Activated T-cell treated with anti-CD3 and anti-CD28 coated beads, Interleukin-2, amount 50 U/mL, for 72 hours (primary cell): ENCODE measurements at regions not wholly inside any gene's neighbourhood (a gene's known extent, or its start where the extent isn't known, plus 50 kb on each side); places are given as distances from the start of the nearest gene placed in this dataset.

ENCODE experiments used
- ATAC-seq, 2 donors: fragments of 150-1000 bp; cut with Tn5 transposase; replicated peaks in 1 of 2; 2 replicates each; pipeline ENCODE4 v1.10.0; 2021; ENCODE audit warnings: moderate library complexity in 2 of 2, mild to moderate bottlenecking in 1 of 2
- DNase-seq, 2 donors: peaks; one replicate each; pipeline ENCODE4 v3.0.0; 2021 to 2022; ENCODE audit warnings: mixed read lengths in 1 of 2
- H3K27ac Mint-ChIP-seq: one replicate; pipeline ENCODE4 v1.8.0; 2022; ENCODE audit warnings: mild to moderate bottlenecking, moderate library complexity, mixed read lengths
- H3K27me3 Mint-ChIP-seq: one replicate; pipeline ENCODE4 v1.8.0; 2022; ENCODE audit warnings: low read depth, mixed read lengths
- H3K36me3 Mint-ChIP-seq, 2 donors: one replicate each; pipeline ENCODE4 v1.8.0; 2022; ENCODE audit warnings: mixed read lengths in 2 of 2, mild to moderate bottlenecking in 1 of 2; ENCODE audit not compliant: insufficient read depth in 2 of 2
- H3K4me1 Mint-ChIP-seq: one replicate; pipeline ENCODE4 v1.8.0; 2022; ENCODE audit warnings: low read depth, mixed read lengths
- H3K4me3 Mint-ChIP-seq, 2 donors: one replicate each; pipeline ENCODE4 v1.8.0; 2022; ENCODE audit warnings: mild to moderate bottlenecking in 2 of 2, mixed read lengths in 2 of 2, moderate library complexity in 2 of 2
- H3K9me3 Mint-ChIP-seq, 2 donors: one replicate each; pipeline ENCODE4 v1.8.0; 2022; ENCODE audit warnings: mixed read lengths in 2 of 2

DNA sequence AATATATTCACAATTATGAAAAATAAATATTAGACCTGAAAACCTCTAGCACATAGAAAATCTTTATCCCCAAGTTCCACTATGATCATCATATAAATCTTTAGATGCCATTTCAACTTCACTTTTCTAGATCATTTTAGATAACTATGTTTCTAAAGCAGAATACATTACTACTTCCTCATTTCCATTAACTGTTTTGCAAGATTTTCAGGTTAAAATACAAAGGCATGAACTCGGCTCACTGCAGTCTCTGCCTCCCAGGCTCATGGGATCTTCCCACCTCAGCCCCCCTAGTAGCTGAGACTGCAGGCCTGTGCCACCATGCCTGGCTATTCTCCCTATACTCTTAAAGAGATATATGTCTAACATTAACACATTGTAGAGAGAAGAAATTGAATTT, 1365.9 kb upstream of the AGA start:
- H3K27me3 Mint-ChIP-seq = no peaks in the 10 kb centered on the region
- H3K27ac Mint-ChIP-seq = no peak overlapping the region
- no peak for ATAC-seq
- no peaks in the 10 kb centered on the region for H3K4me1 Mint-ChIP-seq
- DNase-seq = no peak
- H3K4me3 Mint-ChIP-seq = no peak overlapping the region
- H3K9me3 Mint-ChIP-seq = no peaks in the 10 kb centered on the region
- H3K36me3 Mint-ChIP-seq = no peaks in the 10 kb centered on the region

DNA sequence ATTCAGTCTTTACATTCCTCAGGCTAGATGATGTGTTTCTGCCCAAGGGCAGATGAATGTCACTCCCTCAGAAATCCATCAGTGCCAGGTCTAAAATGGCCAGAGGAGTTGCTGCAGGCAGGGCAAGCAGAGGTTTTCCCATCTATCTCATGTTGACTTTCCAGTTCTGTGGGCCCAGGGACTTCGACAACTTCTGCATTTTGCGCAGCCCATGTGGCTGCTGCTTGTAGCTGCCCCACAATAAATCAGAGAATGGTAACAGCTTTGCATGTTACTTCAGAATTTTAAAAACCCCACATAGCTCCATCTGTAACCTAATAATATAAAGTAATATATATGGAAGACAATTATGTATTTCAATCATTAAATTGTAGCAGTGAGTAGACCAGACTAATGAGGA, 1367.7 kb upstream of the AGA start:
- ATAC-seq = no peak
- Mint-ChIP-seq H3K36me3 (no peaks in the 10 kb centered on the region), H3K27me3 (no peaks in the 10 kb centered on the region), H3K4me3 (no peak overlapping the region), H3K9me3 (no peaks in the 10 kb centered on the region), H3K27ac (no peak overlapping the region), H3K4me1 (no peaks in the 10 kb centered on the region)
- no peak for DNase-seq

DNA sequence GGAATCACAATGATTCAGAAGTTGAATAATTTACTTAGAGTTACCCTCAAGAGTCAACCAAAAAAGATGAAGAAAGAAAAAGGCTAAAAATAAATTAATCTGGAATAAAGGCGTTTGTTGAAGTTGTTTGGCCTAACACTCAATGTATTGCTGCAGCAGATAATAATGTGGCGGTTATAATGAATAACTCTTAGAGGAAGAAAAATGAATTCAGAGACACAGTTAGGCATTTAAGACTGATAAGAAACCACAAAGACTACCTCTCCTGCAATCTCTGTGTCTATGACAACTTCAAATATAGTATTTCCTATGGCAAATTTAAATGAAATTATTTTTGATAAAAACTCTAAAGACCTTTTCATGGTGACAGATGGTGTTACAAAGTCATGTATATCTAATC, 1369.1 kb upstream of the AGA start:
- Mint-ChIP-seq H3K4me3 (no peak overlapping the region), H3K9me3 (peaks cover 3% of the 10 kb centered on the region in 2 donors), H3K27me3 (no peaks in the 10 kb centered on the region), H3K36me3 (no peaks in the 10 kb centered on the region), H3K4me1 (no peaks in the 10 kb centered on the region), H3K27ac (no peak overlapping the region)
- DNase-seq (no peak), ATAC-seq (no peak)

DNA sequence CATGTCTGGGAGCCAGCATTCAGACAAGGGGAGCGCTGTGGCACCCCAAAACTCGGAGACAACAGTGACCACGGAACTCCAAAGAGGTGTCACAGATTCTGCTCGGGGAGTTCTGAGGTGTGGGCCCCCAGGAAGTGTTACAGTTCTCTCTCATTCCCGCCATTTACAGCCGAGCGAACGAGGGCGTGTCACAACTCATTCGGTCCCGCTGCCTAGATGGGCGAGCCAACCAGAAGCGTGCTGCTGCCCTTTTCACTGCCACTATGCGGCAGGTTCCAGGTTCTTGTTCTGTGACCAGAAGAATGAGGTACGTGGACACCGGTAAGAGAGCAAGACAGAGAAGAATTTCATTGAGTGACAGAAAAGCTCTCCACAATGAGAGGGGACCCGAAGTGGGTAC, 1370.6 kb upstream of the AGA start:
- Mint-ChIP-seq H3K27me3 (no peaks in the 10 kb centered on the region), H3K36me3 (no peaks in the 10 kb centered on the region), H3K4me3 (no peak overlapping the region), H3K27ac (no peak overlapping the region), H3K4me1 (no peaks in the 10 kb centered on the region), H3K9me3 (peaks cover 3 to 6% of the 10 kb centered on the region in 2 donors)
- DNase-seq = no peak
- no peak for ATAC-seq

DNA sequence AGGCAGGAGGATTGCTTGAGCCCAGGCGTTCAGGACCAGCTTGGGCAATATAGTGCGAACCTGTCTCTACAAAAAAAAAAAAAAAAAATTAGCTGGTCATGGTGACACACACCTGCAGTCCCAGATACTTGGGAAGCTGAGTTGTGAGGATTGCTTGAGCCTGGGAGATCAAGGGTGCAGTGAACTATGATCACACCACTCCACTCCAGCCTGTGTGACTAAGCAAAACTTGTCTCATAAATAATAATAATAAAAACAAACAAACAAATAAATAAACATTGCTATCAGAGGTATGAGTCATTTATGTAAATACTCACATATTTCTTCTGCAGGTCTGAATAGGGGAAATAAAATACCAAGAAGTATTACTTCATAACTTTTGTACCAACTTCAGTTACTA, 1372.7 kb upstream of the AGA start:
- Mint-ChIP-seq H3K27ac (no peak overlapping the region), H3K4me3 (no peak overlapping the region), H3K36me3 (no peaks in the 10 kb centered on the region), H3K4me1 (no peaks in the 10 kb centered on the region), H3K9me3 (peaks cover 3 to 6% of the 10 kb centered on the region in 2 donors), H3K27me3 (no peaks in the 10 kb centered on the region)
- DNase-seq (no peak), ATAC-seq (no peak)

DNA sequence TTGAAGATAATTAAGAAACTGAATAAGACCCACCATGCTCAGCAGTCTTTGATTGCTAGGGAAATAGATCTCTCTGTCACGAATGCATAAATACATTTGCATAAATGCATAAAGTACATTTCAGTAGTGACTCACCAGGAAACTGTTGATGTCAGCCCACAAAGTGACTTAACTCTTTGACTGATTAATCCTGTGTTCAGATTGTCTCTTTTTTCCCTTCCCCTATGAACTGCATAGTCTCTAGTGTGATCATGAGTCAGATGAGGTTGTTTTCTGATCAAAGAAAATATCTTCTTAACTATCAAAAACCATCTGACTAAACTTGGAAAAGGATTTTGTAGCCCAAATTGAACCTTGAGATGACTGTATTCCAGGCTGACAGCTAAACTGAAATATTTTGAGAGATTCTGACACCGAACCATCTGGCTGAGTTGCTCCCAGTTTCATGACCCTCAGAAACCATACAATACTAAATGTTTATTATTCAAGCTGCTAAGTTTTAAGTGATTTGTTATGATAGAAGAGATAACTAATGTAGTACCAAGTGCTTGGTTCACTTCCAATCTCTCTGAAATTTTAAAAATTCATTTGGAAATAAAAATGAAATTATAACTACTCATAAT, 1381.5 kb upstream of the AGA start:
- Mint-ChIP-seq H3K27ac (no peak overlapping the region), H3K27me3 (no peaks in the 10 kb centered on the region), H3K4me1 (no peaks in the 10 kb centered on the region), H3K4me3 (no peak overlapping the region), H3K9me3 (peaks cover 2 to 7% of the 10 kb centered on the region in 2 donors), H3K36me3 (peaks cover 0 to 2% of the 10 kb centered on the region in 2 donors)
- DNase-seq = no peak
- ATAC-seq = no peak

DNA sequence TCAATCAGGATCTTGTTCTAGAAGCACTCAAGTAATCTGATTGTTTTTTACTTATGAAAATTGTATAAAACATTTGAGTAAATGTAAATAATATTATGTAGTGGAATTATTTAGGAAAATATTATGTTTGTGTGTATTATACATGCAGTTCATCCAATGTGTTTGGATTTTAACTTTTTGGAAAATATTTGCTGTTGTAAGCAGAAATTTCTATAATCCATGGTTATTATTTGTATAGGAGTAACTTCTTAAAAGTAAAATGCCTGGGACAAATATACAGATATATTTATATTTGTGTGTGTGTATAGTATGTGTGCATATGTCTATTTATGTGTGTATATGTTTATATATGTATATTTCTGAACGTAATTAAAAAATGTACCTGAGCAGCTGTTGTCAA, 1394.6 kb upstream of the AGA start:
- H3K27me3 Mint-ChIP-seq = no peaks in the 10 kb centered on the region
- DNase-seq = no peak
- no peaks in the 10 kb centered on the region for H3K36me3 Mint-ChIP-seq
- H3K4me3 Mint-ChIP-seq = no peak overlapping the region
- H3K9me3 Mint-ChIP-seq = peaks cover 2% of the 10 kb centered on the region in 2 donors
- H3K27ac Mint-ChIP-seq = no peak overlapping the region
- ATAC-seq = no peak
- no peaks in the 10 kb centered on the region for H3K4me1 Mint-ChIP-seq

DNA sequence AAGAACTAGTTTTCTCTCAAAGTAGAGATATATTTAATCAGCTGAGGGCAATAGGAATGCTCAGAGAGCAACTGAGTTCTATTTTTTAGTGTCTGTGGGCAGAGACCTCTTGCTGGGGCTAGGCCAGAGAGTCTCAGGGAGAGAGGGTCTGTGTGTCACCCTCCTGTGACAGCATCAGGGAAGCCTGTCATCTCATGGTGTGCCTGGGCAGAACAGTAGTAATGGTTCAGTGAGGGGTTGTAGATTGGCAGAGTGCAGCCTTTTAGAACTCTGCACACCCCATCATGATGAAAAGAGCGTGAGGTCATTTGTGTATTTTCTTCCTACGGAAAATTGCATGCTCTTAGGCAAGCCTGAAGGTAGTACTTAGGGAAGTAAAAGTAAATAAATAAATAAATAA, 1396.5 kb upstream of the AGA start:
- H3K27me3 Mint-ChIP-seq = no peaks in the 10 kb centered on the region
- no peak for ATAC-seq
- H3K27ac Mint-ChIP-seq = no peak overlapping the region
- peaks cover 0 to under 1% of the 10 kb centered on the region in 2 donors for H3K9me3 Mint-ChIP-seq
- no peaks in the 10 kb centered on the region for H3K36me3 Mint-ChIP-seq
- no peaks in the 10 kb centered on the region for H3K4me1 Mint-ChIP-seq
- no peak for DNase-seq
- no peak overlapping the region for H3K4me3 Mint-ChIP-seq

GRCh38 chr4:178856139-178856800, 1414.0 kb upstream of the AGA start:
- Mint-ChIP-seq H3K27ac (no peak overlapping the region), H3K27me3 (no peaks in the 10 kb centered on the region), H3K36me3 (no peaks in the 10 kb centered on the region), H3K4me3 (no peak overlapping the region), H3K4me1 (no peaks in the 10 kb centered on the region), H3K9me3 (no peaks in the 10 kb centered on the region)
- DNase-seq = no peak
- no peak for ATAC-seq

DNA sequence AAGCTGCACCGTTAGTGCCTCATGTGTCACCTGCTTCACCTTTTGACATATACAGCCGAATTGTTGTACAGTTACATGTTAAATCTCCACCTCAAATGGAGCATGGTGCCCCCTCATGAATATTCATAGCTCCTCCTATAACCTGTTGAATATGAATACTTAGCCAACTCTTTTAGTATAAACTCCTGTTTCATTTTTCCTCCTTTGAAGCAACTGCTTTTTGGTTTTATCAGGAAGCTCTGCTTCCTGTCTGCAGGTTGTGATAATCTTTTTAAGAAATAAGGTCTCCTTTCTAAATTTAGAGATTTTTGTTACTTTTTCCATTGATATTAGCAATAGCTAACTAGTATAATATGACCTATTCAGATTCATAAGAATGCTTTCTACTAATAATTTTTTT, 1429.2 kb upstream of the AGA start:
- Mint-ChIP-seq H3K4me3 (no peak overlapping the region), H3K36me3 (no peaks in the 10 kb centered on the region), H3K27ac (no peak overlapping the region)

DNA sequence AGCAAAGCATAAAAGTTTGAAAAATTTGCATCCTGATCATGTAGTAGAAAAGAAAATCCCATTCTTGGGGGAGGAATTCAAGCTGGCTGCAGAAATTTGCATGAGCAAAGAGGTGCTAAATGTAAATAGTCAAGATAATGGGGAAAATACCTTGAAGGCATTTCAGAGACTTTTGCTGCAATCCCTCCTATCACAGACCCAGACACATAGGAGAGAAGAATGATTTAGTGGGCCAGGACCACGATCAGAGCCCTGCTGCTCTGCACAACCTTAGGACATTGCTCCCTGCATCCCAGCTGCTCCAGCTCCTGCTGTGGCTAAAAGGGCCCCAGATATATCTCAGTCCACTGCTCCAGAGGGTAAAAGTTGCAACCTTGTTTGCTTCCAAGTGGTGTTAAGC, 1439.7 kb upstream of the AGA start:
- no peak overlapping the region for H3K4me3 Mint-ChIP-seq
- H3K4me1 Mint-ChIP-seq = no peaks in the 10 kb centered on the region
- no peak for DNase-seq
- ATAC-seq = no peak
- peaks cover 8 to 17% of the 10 kb centered on the region in 2 donors for H3K9me3 Mint-ChIP-seq
- peaks cover 0 to 2% of the 10 kb centered on the region in 2 donors for H3K36me3 Mint-ChIP-seq
- H3K27ac Mint-ChIP-seq = no peak overlapping the region
- no peaks in the 10 kb centered on the region for H3K27me3 Mint-ChIP-seq

More for the DNA sequence above, 1429.2 kb upstream of the AGA start:
- DNase-seq (no peak), ATAC-seq (no peak)
- Mint-ChIP-seq H3K27me3 (no peaks in the 10 kb centered on the region), H3K9me3 (no peaks in the 10 kb centered on the region), H3K4me1 (no peaks in the 10 kb centered on the region)

DNA sequence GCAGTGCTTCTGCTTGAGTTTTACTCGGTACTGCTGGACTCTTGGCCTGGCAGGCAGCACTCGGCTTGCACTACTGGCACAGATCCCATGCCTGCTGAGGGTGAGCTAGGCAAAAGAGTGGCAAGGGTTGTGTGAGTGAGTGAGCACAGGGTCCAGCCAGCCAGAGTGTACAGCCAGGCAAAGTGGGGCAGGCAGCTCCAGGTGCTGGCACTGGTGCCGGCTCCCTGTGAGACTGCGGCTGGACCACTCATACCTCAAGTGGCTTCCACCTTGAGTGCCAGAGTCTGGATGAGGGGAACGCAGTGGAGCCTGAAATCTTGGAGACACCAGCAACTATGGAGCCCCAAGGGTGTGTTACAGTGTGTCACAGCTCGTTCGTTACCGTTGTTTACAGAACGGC, 1451.9 kb upstream of the AGA start:
- Mint-ChIP-seq H3K9me3 (peaks cover 3 to 7% of the 10 kb centered on the region in 2 donors), H3K27ac (no peak overlapping the region), H3K4me1 (no peaks in the 10 kb centered on the region), H3K27me3 (no peaks in the 10 kb centered on the region), H3K4me3 (no peak overlapping the region), H3K36me3 (no peaks in the 10 kb centered on the region)
- DNase-seq (no peak), ATAC-seq (no peak)

DNA sequence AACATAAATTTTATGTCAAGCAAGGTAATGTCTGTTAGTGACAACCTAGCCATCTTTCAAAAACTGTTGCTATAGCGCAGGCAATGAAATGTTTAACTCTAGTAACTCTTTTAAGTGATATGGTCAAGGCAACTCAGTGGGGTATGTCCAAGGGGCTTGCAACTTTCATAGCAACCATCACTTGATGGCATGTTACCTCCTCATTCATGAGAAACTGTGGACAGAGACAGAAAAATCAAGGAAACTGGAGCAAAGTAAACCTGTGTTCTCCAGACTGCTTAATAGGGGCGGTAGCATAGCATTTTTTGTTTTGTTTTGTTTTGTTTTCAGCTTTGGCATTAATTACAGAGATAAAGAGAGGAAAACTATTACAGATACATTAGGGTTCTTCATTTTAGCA, 1456.8 kb upstream of the AGA start:
- no peaks in the 10 kb centered on the region for H3K4me1 Mint-ChIP-seq
- H3K27me3 Mint-ChIP-seq = no peaks in the 10 kb centered on the region
- DNase-seq = no peak
- no peak overlapping the region for H3K27ac Mint-ChIP-seq
- ATAC-seq = no peak
- H3K9me3 Mint-ChIP-seq = peaks cover 2% of the 10 kb centered on the region in 2 donors
- H3K4me3 Mint-ChIP-seq = no peak overlapping the region
- no peaks in the 10 kb centered on the region for H3K36me3 Mint-ChIP-seq

- Mint-ChIP-seq H3K27ac (no peak overlapping the region), H3K4me1 (no peaks in the 10 kb centered on the region), H3K36me3 (no peaks in the 10 kb centered on the region), H3K27me3 (no peaks in the 10 kb centered on the region), H3K4me3 (no peak overlapping the region), H3K9me3 (no peaks in the 10 kb centered on the region)
- DNase-seq (no peak), ATAC-seq (no peak)
Observed at GRCh38 chr4:178917756-178918155, 1475.5 kb upstream of the AGA start.
